ENCODE measurements at regions not wholly inside any gene's neighbourhood (a gene's known extent, or its start where the extent isn't known, plus 50 kb on each side); places are given as distances from the start of the nearest gene placed in this dataset.
A peak's percentile ranks its signal among the peaks of the same experiment; 100 is the strongest.

DNA sequence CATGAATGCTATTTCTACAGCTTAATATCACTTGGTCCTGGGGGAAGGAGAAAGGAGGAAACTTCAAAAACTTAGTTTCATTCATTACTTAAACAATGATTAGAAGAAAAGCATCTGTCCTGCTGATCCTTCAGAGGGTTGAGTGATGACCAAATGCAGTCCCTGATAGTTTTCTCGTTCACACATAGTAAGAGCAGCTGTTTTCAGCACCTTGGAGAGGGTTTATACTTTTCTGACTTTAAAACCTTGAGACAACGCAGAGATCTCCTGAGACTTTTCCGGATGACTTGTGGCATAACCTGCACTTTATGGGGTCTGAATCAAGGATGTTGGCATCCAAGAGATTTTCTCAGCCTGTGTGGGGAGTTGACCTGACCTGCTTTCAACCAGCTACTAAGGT is 94.0 kb upstream of the KCND3 start:
- no peak overlapping the region for H3K4me3 ChIP-seq (replicated peaks; ENCODE audit: low read depth, low read length)
- peak; percentile 1 for DNase-seq (ENCODE audit: extremely low read depth, low read depth)
- no peak for TF ChIP-seq CTCF (IDR thresholded peaks at IDR 0.05; ENCODE audit: low read depth, low read length, missing control alignments)

GRCh38 chr1:112092656-112093371 is 103.3 kb upstream of the KCND3 start:
- DNase-seq (ENCODE audit: extremely low read depth, low read depth), result no peak
- no peak overlapping the region for H3K4me3 ChIP-seq (replicated peaks; ENCODE audit: low read depth, low read length)
- no peak for TF ChIP-seq CTCF (IDR thresholded peaks at IDR 0.05; ENCODE audit: low read depth, low read length, missing control alignments)

- H3K4me3 ChIP-seq (replicated peaks; ENCODE audit: low read depth, low read length), result no peak overlapping the region
- no peak for TF ChIP-seq CTCF (IDR thresholded peaks at IDR 0.05; ENCODE audit: low read depth, low read length, missing control alignments)
- no peak for DNase-seq (ENCODE audit: extremely low read depth, low read depth)
Observed at GRCh38 chr1:112093372-112093694, 103.9 kb upstream of the KCND3 start.

DNA sequence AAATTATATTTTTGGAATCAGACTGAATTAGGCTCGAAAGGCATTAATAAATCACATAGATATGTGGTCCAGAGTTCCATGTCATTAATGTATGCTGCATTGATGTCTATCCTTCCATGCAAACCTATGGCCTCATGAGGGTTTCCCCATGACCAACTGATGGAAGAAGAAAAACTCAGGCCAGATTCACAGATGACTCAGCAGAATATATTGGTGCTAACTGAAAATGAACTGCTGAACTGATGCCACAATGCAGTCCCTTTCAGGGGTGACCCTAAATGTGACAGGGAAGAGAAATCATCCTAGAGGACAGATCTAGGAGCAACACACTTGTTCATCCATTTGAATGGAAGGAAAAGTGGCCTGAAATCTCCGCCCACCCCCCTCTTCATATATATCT is 110.5 kb upstream of the KCND3 start:
- no peak for DNase-seq (ENCODE audit: extremely low read depth, low read depth)
- no peak for TF ChIP-seq CTCF (IDR thresholded peaks at IDR 0.05; ENCODE audit: low read depth, low read length, missing control alignments)
- no peak overlapping the region for H3K4me3 ChIP-seq (replicated peaks; ENCODE audit: low read depth, low read length)

GRCh38 chr1:112105557-112105956 is 116.1 kb upstream of the KCND3 start:
- no peak overlapping the region for H3K4me3 ChIP-seq (replicated peaks; ENCODE audit: low read depth, low read length)
- DNase-seq (ENCODE audit: extremely low read depth, low read depth), result no peak
- TF ChIP-seq CTCF (IDR thresholded peaks at IDR 0.05; ENCODE audit: low read depth, low read length, missing control alignments), result no peak

GRCh38 chr1:112110031-112110430 is 120.6 kb upstream of the KCND3 start:
- no peak overlapping the region for H3K4me3 ChIP-seq (replicated peaks; ENCODE audit: low read depth, low read length)
- no peak for TF ChIP-seq CTCF (IDR thresholded peaks at IDR 0.05; ENCODE audit: low read depth, low read length, missing control alignments)
- no peak for DNase-seq (ENCODE audit: extremely low read depth, low read depth)

DNA sequence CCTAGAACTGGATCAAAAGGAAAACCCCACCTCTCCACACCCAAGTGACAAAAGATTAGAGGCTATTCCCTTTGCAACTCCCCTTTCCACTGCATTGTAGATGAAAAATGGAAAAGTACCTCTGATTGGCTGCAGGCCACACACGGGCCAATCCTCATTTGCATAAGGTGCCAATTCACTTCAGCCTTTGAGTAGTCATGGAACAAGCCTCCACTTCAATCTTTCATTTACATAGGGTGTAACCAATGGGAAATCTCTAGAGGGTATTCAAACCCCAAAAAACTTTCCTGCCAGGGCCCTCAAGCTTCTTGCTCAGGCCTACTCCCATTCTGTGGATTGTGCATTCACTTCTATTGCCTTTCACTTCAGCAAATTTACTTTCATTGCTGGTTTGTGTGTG is 122.3 kb upstream of the KCND3 start:
- H3K4me3 ChIP-seq (replicated peaks; ENCODE audit: low read depth, low read length), result no peak overlapping the region
- no peak for TF ChIP-seq CTCF (IDR thresholded peaks at IDR 0.05; ENCODE audit: low read depth, low read length, missing control alignments)
- no peak for DNase-seq (ENCODE audit: extremely low read depth, low read depth)
